NB4 (cell line): ENCODE measurements at regions not wholly inside any gene's neighbourhood (a gene's known extent, or its start where the extent isn't known, plus 50 kb on each side); places are given as distances from the start of the nearest gene placed in this dataset.
"Not testable (repeated sequence)": the region's sequence is repeated elsewhere in the genome, so short reads cannot be mapped to it uniquely, and the experiment has no call there.

Experiments used
- CTCF ChIP-seq: IDR thresholded peaks from one replicate; pipeline ENCODE4 v1.5.1; 2012; ENCODE audit warnings: low read depth, low read length
- MYC ChIP-seq: IDR thresholded peaks from 2 replicates; pipeline ENCODE4 v1.6.1; 2011; ENCODE audit warnings: low read depth, low read length
- POLR2A ChIP-seq: IDR thresholded peaks from 2 replicates; pipeline ENCODE4 v1.6.1; 2011; ENCODE audit warnings: mild to moderate bottlenecking; ENCODE audit not compliant: insufficient read length; ENCODE audit errors: extremely low read depth

GRCh38 chr7:16948110-16948509 lies 66.3 kb upstream of the AGR3 start:
- not testable (repeated sequence) for TF ChIP-seq CTCF, MYC, POLR2A
